ENCODE measurements at regions not wholly inside any gene's neighbourhood (a gene's known extent, or its start where the extent isn't known, plus 50 kb on each side); places are given as distances from the start of the nearest gene placed in this dataset.

DNA sequence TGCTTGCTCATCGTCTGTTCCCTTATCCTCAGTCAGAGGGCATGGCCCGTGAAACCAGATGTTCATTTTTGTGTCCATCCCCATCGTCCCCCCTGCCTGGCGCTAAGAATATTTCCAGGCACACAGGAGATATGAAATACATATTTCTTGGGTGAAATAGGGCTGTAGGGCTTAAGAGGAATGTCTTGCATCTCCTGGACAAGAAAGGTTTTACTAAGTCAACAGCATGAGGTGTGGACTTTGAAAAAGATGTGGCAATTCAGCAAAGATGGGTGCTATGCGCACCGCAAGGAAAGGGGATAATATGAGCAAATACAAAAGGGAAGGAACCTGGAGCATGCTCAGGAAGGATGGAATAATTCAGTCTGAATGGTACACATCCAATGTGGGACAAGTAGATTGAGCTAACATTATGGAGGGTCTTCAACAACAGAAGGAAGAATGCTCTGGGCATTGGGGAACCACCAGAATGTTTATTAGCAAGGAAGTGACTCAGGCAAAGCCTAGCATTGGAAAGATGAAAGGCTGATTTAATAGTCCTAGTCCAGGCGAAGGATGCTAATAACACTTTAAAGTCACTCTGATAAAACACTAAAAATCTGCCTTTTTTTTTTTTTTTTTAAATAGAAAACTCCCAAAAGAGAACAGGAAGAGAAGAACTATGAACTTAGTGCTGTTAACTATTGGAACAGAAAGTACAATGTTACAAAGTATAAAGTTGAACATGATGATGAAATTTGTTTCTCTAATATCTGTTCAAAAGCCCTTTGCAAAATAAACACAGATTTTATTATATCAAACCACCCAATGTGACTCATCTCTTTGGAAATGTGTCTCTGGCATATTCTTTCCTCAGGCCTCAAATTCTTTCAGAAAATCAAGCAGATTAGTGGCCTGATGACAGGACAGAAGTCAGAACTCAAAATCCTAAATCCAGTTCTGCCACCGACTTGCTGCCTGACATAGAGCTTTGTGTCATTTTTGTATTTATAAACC lies 449.5 kb downstream of the BCAT1 start:
- H3K4me1 ChIP-seq (ENCODE audit: insufficient read depth, low read length) = peaks cover 2% of the 10 kb centered on the region
- H3K4me2 ChIP-seq (ENCODE audit: insufficient read depth, low read length) = no peak overlapping the region
- H3K27ac ChIP-seq (ENCODE audit: low read depth, low read length) = no peak overlapping the region
- H3K4me3 ChIP-seq (ENCODE audit: insufficient read depth, low read length) = no peak overlapping the region
- peak; percentile 68 for DNase-seq (ENCODE audit: insufficient read length, low spot score, missing footprints)
- no peaks in the 10 kb centered on the region for H3K79me2 ChIP-seq (ENCODE audit: insufficient read depth, low read length)
- H4K20me1 ChIP-seq (ENCODE audit: insufficient read depth, low read length) = no peaks in the 10 kb centered on the region
- no peaks in the 10 kb centered on the region for H3K36me3 ChIP-seq (ENCODE audit: insufficient read depth, low read length)
- H3K27me3 ChIP-seq (ENCODE audit: insufficient read depth, low read length) = no peaks in the 10 kb centered on the region
- TF ChIP-seq, protein P1, sequence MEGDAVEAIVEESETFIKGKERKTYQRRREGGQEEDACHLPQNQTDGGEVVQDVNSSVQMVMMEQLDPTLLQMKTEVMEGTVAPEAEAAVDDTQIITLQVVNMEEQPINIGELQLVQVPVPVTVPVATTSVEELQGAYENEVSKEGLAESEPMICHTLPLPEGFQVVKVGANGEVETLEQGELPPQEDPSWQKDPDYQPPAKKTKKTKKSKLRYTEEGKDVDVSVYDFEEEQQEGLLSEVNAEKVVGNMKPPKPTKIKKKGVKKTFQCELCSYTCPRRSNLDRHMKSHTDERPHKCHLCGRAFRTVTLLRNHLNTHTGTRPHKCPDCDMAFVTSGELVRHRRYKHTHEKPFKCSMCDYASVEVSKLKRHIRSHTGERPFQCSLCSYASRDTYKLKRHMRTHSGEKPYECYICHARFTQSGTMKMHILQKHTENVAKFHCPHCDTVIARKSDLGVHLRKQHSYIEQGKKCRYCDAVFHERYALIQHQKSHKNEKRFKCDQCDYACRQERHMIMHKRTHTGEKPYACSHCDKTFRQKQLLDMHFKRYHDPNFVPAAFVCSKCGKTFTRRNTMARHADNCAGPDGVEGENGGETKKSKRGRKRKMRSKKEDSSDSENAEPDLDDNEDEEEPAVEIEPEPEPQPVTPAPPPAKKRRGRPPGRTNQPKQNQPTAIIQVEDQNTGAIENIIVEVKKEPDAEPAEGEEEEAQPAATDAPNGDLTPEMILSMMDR (IDR thresholded peaks at IDR 0.05; ENCODE audit: extremely low read depth, low read depth, low read length) = no peak
- H2AFZ ChIP-seq (ENCODE audit: low read length) = no peak overlapping the region
- H3K9me3 ChIP-seq (ENCODE audit: low read depth, low read length) = no peaks in the 10 kb centered on the region

DNA sequence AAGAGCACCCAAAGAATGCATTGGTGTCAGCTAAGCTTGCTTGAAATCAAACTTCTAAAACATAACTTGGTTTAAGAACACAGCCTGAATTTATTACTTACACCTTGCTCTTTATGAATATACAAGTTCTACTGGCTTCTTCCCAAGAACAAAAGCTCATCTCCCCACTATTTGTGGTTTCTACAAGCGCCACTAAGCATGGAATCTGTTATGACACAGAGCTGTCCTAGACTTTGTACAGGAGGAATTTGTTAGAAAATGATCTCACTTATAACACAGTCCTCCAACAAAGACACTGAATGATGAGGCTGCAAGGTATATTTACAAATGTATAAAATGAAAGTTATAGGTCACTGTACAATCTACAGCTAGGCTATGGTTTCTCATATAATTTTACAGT lies 452.1 kb downstream of the BCAT1 start:
- Histone ChIP-seq H3K4me3 (ENCODE audit: insufficient read depth, low read length) (no peak overlapping the region), H3K36me3 (ENCODE audit: insufficient read depth, low read length) (no peaks in the 10 kb centered on the region), H3K9me3 (ENCODE audit: low read depth, low read length) (no peaks in the 10 kb centered on the region), H3K27ac (ENCODE audit: low read depth, low read length) (no peak overlapping the region), H3K27me3 (ENCODE audit: insufficient read depth, low read length) (no peaks in the 10 kb centered on the region), H3K79me2 (ENCODE audit: insufficient read depth, low read length) (no peaks in the 10 kb centered on the region), H3K4me2 (ENCODE audit: insufficient read depth, low read length) (no peak overlapping the region), H2AFZ (ENCODE audit: low read length) (no peak overlapping the region), H4K20me1 (ENCODE audit: insufficient read depth, low read length) (no peaks in the 10 kb centered on the region), H3K4me1 (ENCODE audit: insufficient read depth, low read length) (peaks cover 2% of the 10 kb centered on the region)
- TF ChIP-seq, protein P1 (IDR thresholded peaks at IDR 0.05; ENCODE audit: extremely low read depth, low read depth, low read length) = no peak
- no peak for DNase-seq (ENCODE audit: insufficient read length, low spot score, missing footprints)

DNA sequence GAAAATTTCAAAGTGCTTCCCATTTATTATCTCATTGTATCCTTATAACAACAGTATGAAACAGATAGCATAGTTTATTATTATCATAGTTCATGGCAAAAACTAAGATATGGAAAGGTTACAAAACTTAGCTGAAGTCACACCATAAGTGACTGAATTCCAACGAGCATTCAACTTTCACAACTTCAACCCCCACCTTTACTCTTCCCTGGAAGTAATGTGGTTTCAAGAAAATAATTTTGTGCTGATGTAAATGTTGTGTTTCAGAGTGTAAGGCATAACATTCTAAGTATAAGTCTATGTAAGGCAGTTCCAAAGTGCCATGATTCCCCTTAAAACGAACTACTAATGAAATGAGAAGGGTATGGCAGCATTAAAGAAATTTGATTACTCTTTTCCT lies 454.5 kb downstream of the BCAT1 start:
- Histone ChIP-seq H3K4me3 (ENCODE audit: insufficient read depth, low read length) (no peak overlapping the region), H3K4me2 (ENCODE audit: insufficient read depth, low read length) (no peak overlapping the region), H3K79me2 (ENCODE audit: insufficient read depth, low read length) (no peaks in the 10 kb centered on the region), H3K27me3 (ENCODE audit: insufficient read depth, low read length) (no peaks in the 10 kb centered on the region), H3K36me3 (ENCODE audit: insufficient read depth, low read length) (no peaks in the 10 kb centered on the region), H3K27ac (ENCODE audit: low read depth, low read length) (no peak overlapping the region), H4K20me1 (ENCODE audit: insufficient read depth, low read length) (no peaks in the 10 kb centered on the region), H3K4me1 (ENCODE audit: insufficient read depth, low read length) (no peaks in the 10 kb centered on the region), H3K9me3 (ENCODE audit: low read depth, low read length) (no peaks in the 10 kb centered on the region), H2AFZ (ENCODE audit: low read length) (no peak overlapping the region)
- no peak for DNase-seq (ENCODE audit: insufficient read length, low spot score, missing footprints)
- TF ChIP-seq, protein P1 (IDR thresholded peaks at IDR 0.05; ENCODE audit: extremely low read depth, low read depth, low read length) = no peak

DNA sequence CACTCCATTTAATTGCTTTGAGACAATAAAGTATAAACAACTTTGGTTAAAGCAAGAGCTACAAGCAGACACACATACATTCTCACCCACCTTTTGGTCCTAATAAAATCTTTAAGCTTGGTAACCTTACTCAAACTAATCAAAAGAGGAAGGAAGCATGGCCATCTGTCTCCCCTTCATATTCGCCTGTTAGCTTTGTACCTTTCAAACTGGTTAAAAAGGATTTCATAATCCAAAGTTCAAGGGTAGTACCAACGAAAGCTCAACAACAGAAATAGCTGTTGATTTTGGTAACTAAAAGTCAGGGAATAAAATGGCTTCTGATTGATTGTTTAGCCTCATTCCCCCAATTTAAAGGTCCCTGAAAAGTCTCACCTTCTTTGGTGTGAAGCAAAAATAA lies 456.9 kb downstream of the BCAT1 start:
- TF ChIP-seq, protein P1 (IDR thresholded peaks at IDR 0.05; ENCODE audit: extremely low read depth, low read depth, low read length) = no peak
- no peaks in the 10 kb centered on the region for H3K79me2 ChIP-seq (ENCODE audit: insufficient read depth, low read length)
- DNase-seq (ENCODE audit: insufficient read length, low spot score, missing footprints) = no peak
- H3K27ac ChIP-seq (ENCODE audit: low read depth, low read length) = no peak overlapping the region
- H3K27me3 ChIP-seq (ENCODE audit: insufficient read depth, low read length) = no peaks in the 10 kb centered on the region
- H2AFZ ChIP-seq (ENCODE audit: low read length) = no peak overlapping the region
- H3K36me3 ChIP-seq (ENCODE audit: insufficient read depth, low read length) = no peaks in the 10 kb centered on the region
- H3K9me3 ChIP-seq (ENCODE audit: low read depth, low read length) = no peaks in the 10 kb centered on the region
- no peaks in the 10 kb centered on the region for H3K4me1 ChIP-seq (ENCODE audit: insufficient read depth, low read length)
- H4K20me1 ChIP-seq (ENCODE audit: insufficient read depth, low read length) = no peaks in the 10 kb centered on the region
- no peak overlapping the region for H3K4me2 ChIP-seq (ENCODE audit: insufficient read depth, low read length)
- no peak overlapping the region for H3K4me3 ChIP-seq (ENCODE audit: insufficient read depth, low read length)
